ENCODE measurements at regions not wholly inside any gene's neighbourhood (a gene's known extent, or its start where the extent isn't known, plus 50 kb on each side); places are given as distances from the start of the nearest gene placed in this dataset.

DNA sequence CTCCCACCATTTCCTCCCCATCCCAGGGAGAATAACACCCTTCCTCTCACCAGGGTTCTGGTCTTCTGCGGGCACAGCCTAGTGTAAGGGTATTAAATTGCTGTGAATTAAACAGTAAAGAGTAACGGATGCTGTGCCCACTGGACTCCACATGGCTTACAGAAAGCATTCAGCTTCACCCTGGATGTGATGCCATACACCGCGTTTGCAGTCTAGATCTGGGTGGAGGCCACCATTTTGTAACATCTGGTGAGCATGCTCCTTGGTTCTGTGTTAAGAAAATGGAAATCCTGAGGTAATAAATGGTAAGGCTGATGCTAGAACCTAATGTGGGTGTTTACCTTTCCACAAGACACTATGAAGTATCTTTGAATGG is 331.8 kb upstream of the B3GAT1 start:
- TF ChIP-seq, protein P1, sequence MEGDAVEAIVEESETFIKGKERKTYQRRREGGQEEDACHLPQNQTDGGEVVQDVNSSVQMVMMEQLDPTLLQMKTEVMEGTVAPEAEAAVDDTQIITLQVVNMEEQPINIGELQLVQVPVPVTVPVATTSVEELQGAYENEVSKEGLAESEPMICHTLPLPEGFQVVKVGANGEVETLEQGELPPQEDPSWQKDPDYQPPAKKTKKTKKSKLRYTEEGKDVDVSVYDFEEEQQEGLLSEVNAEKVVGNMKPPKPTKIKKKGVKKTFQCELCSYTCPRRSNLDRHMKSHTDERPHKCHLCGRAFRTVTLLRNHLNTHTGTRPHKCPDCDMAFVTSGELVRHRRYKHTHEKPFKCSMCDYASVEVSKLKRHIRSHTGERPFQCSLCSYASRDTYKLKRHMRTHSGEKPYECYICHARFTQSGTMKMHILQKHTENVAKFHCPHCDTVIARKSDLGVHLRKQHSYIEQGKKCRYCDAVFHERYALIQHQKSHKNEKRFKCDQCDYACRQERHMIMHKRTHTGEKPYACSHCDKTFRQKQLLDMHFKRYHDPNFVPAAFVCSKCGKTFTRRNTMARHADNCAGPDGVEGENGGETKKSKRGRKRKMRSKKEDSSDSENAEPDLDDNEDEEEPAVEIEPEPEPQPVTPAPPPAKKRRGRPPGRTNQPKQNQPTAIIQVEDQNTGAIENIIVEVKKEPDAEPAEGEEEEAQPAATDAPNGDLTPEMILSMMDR (IDR thresholded peaks at IDR 0.05), result no peak
- TF ChIP-seq EP300 (IDR thresholded peaks at IDR 0.05) (no peak), POLR2AphosphoS5 (IDR thresholded peaks at IDR 0.05) (no peak), POLR2A (IDR thresholded peaks at IDR 0.05) (no peak)
- Histone ChIP-seq H3K4me1 (peaks cover 0 to 11% (median 0%) of the 10 kb centered on the region in 4 donors), H3K36me3 (no peaks in the 10 kb centered on the region), H3K27me3 (no peaks in the 10 kb centered on the region), H3K4me3 (no peak overlapping the region), H3K27ac (no peak overlapping the region), H3K9me3 (peaks cover 0 to 3% (median 0%) of the 10 kb centered on the region in 4 donors)
- DNase-seq (no peak), ATAC-seq (ENCODE audit: low FRiP score in 2 of 2) (no peak)
- WGBS, 2 donors, result 86 to 93% methylated on average over 4 of the region's 4 CpGs

DNA sequence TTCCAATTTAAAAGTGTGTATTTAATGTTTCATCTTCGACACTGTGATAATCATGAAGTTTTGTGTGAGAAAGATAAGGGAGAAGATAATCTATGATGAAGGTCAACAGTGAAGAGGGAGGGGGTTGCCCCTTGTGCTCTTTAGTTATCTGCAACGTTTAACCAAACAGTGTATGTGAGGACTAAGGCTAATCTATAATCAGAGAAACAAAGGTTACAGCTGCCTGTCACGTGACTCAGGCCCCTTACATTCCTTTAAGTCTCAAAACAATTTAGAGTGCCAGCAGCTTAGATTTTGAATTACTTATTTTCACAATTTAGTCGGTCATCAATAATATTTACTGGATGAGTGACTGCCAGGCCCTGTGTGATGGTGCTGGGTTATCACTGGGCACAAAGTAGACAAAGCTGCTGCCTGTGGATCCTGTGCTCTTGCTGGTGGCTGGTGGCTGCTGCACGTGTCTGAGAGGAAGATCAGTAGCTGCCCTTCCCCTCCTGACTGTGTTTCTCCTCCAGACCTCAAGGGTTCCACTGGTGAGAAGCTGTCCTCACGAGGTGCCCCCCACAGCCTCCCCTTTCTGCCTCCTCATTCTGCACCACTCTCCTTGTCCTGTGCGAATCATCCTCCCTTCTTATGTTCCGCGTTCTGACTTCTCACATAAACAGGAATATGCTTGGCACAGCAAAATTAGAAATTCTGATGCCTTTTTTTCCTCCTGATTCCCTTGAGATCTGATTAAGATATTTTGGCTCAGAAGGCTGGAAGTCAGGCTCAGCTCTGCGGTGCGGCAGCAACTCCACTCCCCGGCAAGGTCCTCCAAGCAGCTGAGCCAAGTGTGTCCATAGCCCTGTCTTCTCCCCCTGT is 331.1 kb upstream of the B3GAT1 start:
- 53 to 57% methylated on average over 11 to 12 of the region's 12 CpGs for WGBS, 2 donors
- Histone ChIP-seq H3K4me1 (peaks cover 0 to 11% (median 0%) of the 10 kb centered on the region in 4 donors), H3K27me3 (no peaks in the 10 kb centered on the region), H3K27ac (no peak overlapping the region), H3K36me3 (no peaks in the 10 kb centered on the region), H3K4me3 (no peak overlapping the region), H3K9me3 (no peaks in the 10 kb centered on the region)
- DNase-seq, result no peak
- no peak for TF ChIP-seq POLR2AphosphoS5 (IDR thresholded peaks at IDR 0.05)
- no peak for TF ChIP-seq EP300 (IDR thresholded peaks at IDR 0.05)
- no peak for TF ChIP-seq POLR2A (IDR thresholded peaks at IDR 0.05)
- TF ChIP-seq, protein P1 (IDR thresholded peaks at IDR 0.05), result no peak
- no peak for ATAC-seq (ENCODE audit: low FRiP score in 2 of 2)

DNA sequence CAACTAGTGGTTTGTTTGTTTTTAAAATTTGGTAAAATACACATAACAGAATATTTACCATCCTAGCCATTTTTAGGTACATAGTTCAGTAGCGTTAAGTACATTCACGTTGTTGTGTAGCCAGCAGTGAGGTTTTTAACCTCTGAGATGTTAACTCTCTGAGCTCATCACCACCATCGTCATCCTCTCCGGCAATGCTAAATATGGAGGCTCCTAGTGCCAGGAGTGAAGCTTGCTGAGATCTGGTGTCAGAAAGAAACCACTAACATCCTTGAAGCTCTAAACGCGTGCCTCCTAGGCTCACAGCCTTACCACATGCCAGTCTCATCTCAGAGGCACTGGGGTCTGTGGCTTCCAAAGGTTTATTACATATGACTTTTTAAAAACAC is 330.2 kb upstream of the B3GAT1 start:
- no peaks in the 10 kb centered on the region for H3K36me3 ChIP-seq
- DNase-seq (no peak), ATAC-seq (ENCODE audit: low FRiP score in 2 of 2) (no peak)
- 38 to 40% methylated on average over 6 of the region's 6 CpGs for WGBS, 2 donors
- H3K27me3 ChIP-seq, result no peaks in the 10 kb centered on the region
- H3K4me3 ChIP-seq, result no peak overlapping the region
- peaks cover 0 to 11% (median 0%) of the 10 kb centered on the region in 4 donors for H3K4me1 ChIP-seq
- no peaks in the 10 kb centered on the region for H3K9me3 ChIP-seq
- TF ChIP-seq POLR2A (IDR thresholded peaks at IDR 0.05) (no peak), EP300 (IDR thresholded peaks at IDR 0.05) (no peak), POLR2AphosphoS5 (IDR thresholded peaks at IDR 0.05) (no peak)
- TF ChIP-seq, protein P1 (IDR thresholded peaks at IDR 0.05), result no peak
- H3K27ac ChIP-seq, result no peak overlapping the region

DNA sequence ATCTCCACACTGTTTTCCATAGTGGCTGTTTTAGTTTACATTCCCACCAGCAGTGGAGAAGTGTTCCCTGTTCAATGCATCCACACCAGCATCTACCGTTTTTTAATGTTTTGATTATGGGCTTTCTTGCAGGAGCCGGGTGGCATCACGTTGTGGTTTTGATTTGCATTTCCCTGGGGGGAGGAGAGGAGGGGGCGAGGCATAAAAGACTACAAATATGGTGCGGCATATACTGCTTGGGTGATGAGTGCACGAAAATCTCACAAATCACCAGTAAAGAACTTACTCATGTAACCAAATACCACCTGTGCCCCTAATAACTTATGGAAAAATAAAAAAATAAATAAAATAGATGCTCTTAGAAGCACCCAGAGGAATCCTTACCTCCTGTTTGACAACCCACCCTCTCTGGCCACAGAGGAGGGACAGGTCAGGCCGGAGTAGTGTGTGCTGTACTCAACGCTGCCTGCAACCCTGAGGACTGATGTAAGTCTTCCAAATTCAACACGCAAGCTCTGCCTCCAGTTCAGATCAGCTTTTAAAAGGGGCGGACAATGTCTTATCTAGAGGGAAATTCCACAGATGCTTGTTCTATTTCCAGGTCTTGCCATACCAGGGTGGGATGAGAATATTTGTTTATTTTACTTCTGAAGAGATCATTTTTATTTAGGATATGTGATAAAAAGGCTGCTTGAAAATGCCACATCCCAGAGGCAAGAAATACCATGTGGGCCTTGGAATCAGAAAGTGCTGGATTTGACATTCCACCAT is 329.6 kb upstream of the B3GAT1 start:
- H3K27me3 ChIP-seq, result no peaks in the 10 kb centered on the region
- TF ChIP-seq EP300 (IDR thresholded peaks at IDR 0.05) (no peak), POLR2AphosphoS5 (IDR thresholded peaks at IDR 0.05) (no peak), POLR2A (IDR thresholded peaks at IDR 0.05) (no peak)
- TF ChIP-seq, protein P1 (IDR thresholded peaks at IDR 0.05), result no peak
- H3K4me3 ChIP-seq, result no peak overlapping the region
- no peaks in the 10 kb centered on the region for H3K9me3 ChIP-seq
- no peak for DNase-seq
- no peak overlapping the region for H3K27ac ChIP-seq
- peak in 1 of 2 donors; percentile 37 for ATAC-seq (ENCODE audit: low FRiP score in 2 of 2)
- 41 to 45% methylated on average over 10 of the region's 10 CpGs for WGBS, 2 donors
- H3K36me3 ChIP-seq, result no peaks in the 10 kb centered on the region
- H3K4me1 ChIP-seq, result peaks cover 0 to 11% (median 0%) of the 10 kb centered on the region in 4 donors
